Cardiac muscle cell (in vitro differentiated cells and primary cell): ENCODE measurements at regions not wholly inside any gene's neighbourhood (a gene's known extent, or its start where the extent isn't known, plus 50 kb on each side); places are given as distances from the start of the nearest gene placed in this dataset.

ENCODE experiments used
- DNase-seq, 2 donors: peaks; one replicate each; pipeline versions ENCODE4 v3.0.0 to v3.0.0-alpha.2; 2010 to 2017; ENCODE audit warnings: low read depth in 1 of 2, low spot score in 1 of 2
- H3K27ac ChIP-seq: fragments of 200-600 bp; sonication (generic); 2 replicates; pipeline ENCODE4 v1.5.1; 2016
- H3K27me3 ChIP-seq: fragments of 200-600 bp; sonication (generic); 2 replicates; pipeline ENCODE4 v1.6.0; 2016; ENCODE audit warnings: control low read depth
- H3K36me3 ChIP-seq: fragments of 200-600 bp; sonication (generic); 2 replicates; pipeline ENCODE4 v1.5.1; 2016; ENCODE audit warnings: control low read depth
- H3K4me1 ChIP-seq: fragments of 200-600 bp; sonication (generic); 2 replicates; pipeline ENCODE4 v1.8.1; 2017; ENCODE audit warnings: low read depth, mild to moderate bottlenecking, mixed run types
- H3K4me3 ChIP-seq: fragments of 200-600 bp; sonication (generic); 2 replicates; pipeline ENCODE4 v1.5.1; 2016; ENCODE audit warnings: mild to moderate bottlenecking
- H3K9me3 ChIP-seq: fragments of 200-600 bp; sonication (generic); 2 replicates; pipeline ENCODE4 v1.5.1; 2017; ENCODE audit warnings: low read depth, mild to moderate bottlenecking, control low read depth
- TF ChIP-seq, protein P1 (sequence below): IDR thresholded peaks from 2 replicates; pipeline ENCODE4 v1.5.1; 2012; ENCODE audit warnings: low read depth, mild to moderate bottlenecking, low read length

DNA sequence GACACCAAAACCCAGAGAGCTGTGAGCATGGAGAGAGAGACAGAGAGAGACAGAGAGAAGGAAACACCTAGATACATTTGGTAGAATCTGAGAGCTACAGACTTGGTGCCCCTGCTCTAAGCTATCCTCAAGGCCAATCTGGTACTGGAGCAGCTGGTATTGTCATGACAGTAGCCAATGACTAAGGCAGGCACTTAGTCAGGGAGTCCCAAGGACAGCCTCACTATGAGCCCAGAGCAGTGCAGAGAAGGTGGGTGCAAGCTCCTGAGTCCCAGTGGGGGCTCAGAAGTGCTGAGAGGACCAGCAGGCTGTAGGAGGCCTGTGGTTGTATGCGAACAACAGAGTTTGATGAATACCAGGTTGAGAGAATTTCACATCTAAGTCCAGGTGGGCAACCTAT, 300.4 kb upstream of the ZNF608 start:
- H3K9me3 ChIP-seq: no peaks in the 10 kb centered on the region
- H3K4me3 ChIP-seq: no peak overlapping the region
- H3K27me3 ChIP-seq: no peaks in the 10 kb centered on the region
- H3K4me1 ChIP-seq: peaks cover 30% of the 10 kb centered on the region
- no peaks in the 10 kb centered on the region for H3K36me3 ChIP-seq
- DNase-seq: no peak
- H3K27ac ChIP-seq: no peak overlapping the region
- TF ChIP-seq, protein P1, sequence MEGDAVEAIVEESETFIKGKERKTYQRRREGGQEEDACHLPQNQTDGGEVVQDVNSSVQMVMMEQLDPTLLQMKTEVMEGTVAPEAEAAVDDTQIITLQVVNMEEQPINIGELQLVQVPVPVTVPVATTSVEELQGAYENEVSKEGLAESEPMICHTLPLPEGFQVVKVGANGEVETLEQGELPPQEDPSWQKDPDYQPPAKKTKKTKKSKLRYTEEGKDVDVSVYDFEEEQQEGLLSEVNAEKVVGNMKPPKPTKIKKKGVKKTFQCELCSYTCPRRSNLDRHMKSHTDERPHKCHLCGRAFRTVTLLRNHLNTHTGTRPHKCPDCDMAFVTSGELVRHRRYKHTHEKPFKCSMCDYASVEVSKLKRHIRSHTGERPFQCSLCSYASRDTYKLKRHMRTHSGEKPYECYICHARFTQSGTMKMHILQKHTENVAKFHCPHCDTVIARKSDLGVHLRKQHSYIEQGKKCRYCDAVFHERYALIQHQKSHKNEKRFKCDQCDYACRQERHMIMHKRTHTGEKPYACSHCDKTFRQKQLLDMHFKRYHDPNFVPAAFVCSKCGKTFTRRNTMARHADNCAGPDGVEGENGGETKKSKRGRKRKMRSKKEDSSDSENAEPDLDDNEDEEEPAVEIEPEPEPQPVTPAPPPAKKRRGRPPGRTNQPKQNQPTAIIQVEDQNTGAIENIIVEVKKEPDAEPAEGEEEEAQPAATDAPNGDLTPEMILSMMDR: no peak

DNA sequence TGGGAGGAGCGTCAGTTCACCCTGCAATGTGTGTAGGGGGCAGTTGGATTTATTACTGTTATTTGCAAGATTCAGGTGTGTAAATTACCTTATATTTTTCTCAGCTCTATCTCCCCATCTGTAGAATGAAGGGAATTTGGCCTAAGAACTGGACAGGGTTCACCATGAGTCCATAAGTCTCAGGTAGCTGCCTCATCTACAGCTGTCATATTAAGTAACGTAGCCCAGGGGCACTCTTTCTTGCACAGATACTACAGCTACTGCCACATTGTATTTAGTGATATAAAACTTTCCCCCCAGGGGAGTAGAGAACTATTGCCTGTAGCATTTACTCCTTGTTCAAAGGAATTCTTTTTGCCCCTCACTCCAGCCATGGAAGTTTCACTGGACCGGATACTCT, 301.4 kb upstream of the ZNF608 start:
- DNase-seq: no peak
- Histone ChIP-seq H3K4me3 (no peak overlapping the region), H3K4me1 (peaks cover 27% of the 10 kb centered on the region), H3K9me3 (no peaks in the 10 kb centered on the region), H3K27ac (no peak overlapping the region), H3K27me3 (no peaks in the 10 kb centered on the region), H3K36me3 (no peaks in the 10 kb centered on the region)
- TF ChIP-seq, protein P1: no peak

DNA sequence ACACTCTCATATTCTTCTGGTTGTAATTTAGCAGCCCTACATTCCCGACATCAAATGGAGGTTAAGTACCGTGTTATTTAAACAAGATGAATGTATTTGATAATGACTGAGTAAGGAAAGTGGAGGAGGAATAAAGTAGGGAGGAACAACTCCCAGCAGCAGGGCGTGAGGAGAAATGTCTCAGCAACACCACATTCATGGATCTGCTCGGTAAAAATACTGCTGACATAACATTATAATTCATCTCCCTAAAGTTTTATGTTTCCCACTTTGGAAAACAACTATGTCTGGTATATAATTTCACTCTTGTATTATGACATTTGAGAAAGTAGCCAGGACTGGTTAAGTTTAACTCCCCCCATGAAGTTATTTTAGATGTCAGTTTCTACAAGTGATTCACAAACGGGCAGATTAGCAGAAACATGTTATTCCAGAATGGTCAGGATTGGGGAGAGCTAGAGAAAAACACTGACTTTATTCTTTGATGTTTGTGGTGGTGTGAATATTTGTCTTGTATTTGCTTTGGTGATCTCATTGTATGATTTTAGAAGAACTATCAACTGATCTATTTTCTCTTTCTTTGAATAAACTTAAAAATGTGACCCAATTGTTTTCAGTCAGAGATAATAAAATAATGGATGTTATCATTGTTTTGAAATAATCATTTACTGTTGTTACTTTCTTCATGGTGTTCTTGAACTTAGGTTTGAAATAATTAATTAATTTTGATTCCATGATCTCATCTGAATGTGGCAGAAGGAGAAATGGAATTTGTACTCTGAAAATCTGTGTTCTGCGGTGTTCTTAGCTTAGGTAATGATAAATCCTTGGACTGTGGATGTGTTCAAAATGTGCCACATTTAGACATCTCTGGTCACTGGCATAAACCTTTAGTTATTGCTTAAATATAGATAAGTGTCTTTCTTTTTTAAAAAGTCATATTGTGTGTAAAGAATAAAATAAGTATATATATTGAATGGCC, 303.6 kb upstream of the ZNF608 start:
- H3K4me3 ChIP-seq: no peak overlapping the region
- no peaks in the 10 kb centered on the region for H3K36me3 ChIP-seq
- no peak overlapping the region for H3K27ac ChIP-seq
- DNase-seq: no peak
- no peaks in the 10 kb centered on the region for H3K9me3 ChIP-seq
- TF ChIP-seq, protein P1: no peak
- H3K4me1 ChIP-seq: peaks cover 8% of the 10 kb centered on the region
- no peaks in the 10 kb centered on the region for H3K27me3 ChIP-seq

DNA sequence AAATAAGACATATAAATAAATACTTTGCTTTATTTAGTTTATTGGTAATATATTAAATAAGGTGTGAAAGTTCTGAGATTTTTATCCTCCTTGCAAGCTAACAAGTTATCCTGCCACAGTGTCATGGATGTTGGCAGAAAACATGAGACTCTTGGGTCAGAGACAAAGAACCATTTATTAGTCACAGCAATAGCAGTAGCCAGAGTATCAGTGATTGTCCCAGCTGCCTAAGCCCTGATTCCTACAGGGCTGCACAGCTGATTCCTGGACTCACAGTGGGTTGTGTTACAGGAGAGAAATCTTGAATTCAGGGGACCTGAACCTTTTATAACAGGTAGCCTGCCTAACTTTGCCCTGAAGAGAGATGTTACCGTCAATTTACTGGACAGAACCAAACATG, 304.5 kb upstream of the ZNF608 start:
- no peak overlapping the region for H3K27ac ChIP-seq
- no peak overlapping the region for H3K4me3 ChIP-seq
- no peak for DNase-seq
- H3K4me1 ChIP-seq: peaks cover 6% of the 10 kb centered on the region
- TF ChIP-seq, protein P1: no peak
- H3K36me3 ChIP-seq: no peaks in the 10 kb centered on the region
- no peaks in the 10 kb centered on the region for H3K27me3 ChIP-seq
- no peaks in the 10 kb centered on the region for H3K9me3 ChIP-seq

DNA sequence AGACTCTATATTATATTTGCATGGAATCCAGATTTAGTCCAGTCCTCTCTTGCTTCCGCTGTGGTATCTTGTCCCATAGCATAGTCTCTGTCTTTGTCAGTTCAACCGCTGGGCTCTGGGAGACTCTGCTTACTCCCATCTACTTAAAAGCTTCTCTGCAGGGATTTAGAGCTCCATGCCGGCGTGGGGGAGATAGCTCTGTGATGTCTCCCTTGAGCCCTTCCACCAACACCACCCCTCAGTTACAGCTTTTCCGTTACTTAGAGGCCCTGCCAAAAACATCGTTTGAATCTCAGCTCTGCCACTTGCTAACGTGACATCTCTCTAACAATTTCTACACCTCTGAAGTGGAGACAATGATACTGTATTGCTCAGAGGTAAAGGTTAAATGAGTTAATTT, 306.1 kb upstream of the ZNF608 start:
- no peak overlapping the region for H3K27ac ChIP-seq
- TF ChIP-seq, protein P1: no peak
- DNase-seq: no peak
- no peaks in the 10 kb centered on the region for H3K9me3 ChIP-seq
- H3K27me3 ChIP-seq: no peaks in the 10 kb centered on the region
- H3K36me3 ChIP-seq: no peaks in the 10 kb centered on the region
- no peak overlapping the region for H3K4me3 ChIP-seq
- peaks cover 6% of the 10 kb centered on the region for H3K4me1 ChIP-seq
